GM20000 (cell line): ENCODE measurements at regions not wholly inside any gene's neighbourhood (a gene's known extent, or its start where the extent isn't known, plus 50 kb on each side); places are given as distances from the start of the nearest gene placed in this dataset.
A peak's percentile ranks its signal among the peaks of the same experiment; 100 is the strongest.

Experiments used
- DNase-seq: peaks from one replicate; pipeline ENCODE4 v3.0.0; 2012; ENCODE audit warnings: low spot score
- CTCF ChIP-seq: IDR thresholded peaks from 2 replicates; pipeline ENCODE4 v1.5.1; 2012; ENCODE audit warnings: mild to moderate bottlenecking, control low read depth; ENCODE audit errors: extremely low read depth, missing control alignments

- no peak for DNase-seq
- TF ChIP-seq CTCF, result no peak
Observed at GRCh38 chr9:87167582-87167981, 220.3 kb upstream of the GAS1 start.

- DNase-seq, result no peak
- TF ChIP-seq CTCF, result no peak
Observed at GRCh38 chr9:87178302-87178701, 231.0 kb upstream of the GAS1 start.

GRCh38 chr9:87179553-87180340 lies 232.4 kb upstream of the GAS1 start:
- DNase-seq, result no peak
- no peak for TF ChIP-seq CTCF

GRCh38 chr9:87180361-87180760 lies 233.1 kb upstream of the GAS1 start:
- no peak for TF ChIP-seq CTCF
- no peak for DNase-seq

GRCh38 chr9:87180841-87181240 lies 233.5 kb upstream of the GAS1 start:
- DNase-seq, result no peak
- no peak for TF ChIP-seq CTCF

- peak; percentile 19 for DNase-seq
- TF ChIP-seq CTCF, result no peak
Observed at GRCh38 chr9:87181670-87182069, 234.4 kb upstream of the GAS1 start.

- DNase-seq, result no peak
Observed at GRCh38 chr9:87184956-87185642, 237.8 kb upstream of the GAS1 start.

More at GRCh38 chr9:87184956-87185642, 237.8 kb upstream of the GAS1 start:
- TF ChIP-seq CTCF, result no peak
